ENCODE measurements at regions not wholly inside any gene's neighbourhood (a gene's known extent, or its start where the extent isn't known, plus 50 kb on each side); places are given as distances from the start of the nearest gene placed in this dataset.
A peak's percentile ranks its signal among the peaks of the same experiment; 100 is the strongest.
"Not testable (repeated sequence)": the region's sequence is repeated elsewhere in the genome, so short reads cannot be mapped to it uniquely, and the experiment has no call there.

GRCh38 chr4:53920116-53920515 is 144.3 kb downstream of the CHIC2 start:
- DNase-seq (ENCODE audit: low read depth): peak; percentile 25

DNA sequence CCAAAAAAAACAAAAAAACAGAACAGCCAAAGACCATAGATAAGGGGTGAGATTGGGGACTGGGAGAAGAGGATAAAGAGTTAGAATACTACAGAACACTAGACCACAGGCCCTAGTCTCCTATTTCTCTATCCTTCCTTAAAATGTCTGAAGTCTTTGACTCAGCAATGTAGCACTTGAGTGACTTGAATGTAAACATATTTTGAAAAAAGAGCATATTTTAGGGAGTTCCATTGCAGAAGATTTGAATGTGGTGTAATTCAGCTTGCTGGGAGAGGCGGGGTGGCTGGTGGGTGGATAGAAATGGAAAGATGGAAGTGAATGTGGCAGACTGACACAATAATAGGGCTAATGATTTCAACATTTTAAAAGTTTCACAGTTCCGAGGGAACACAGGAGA is 144.9 kb downstream of the CHIC2 start:
- DNase-seq (ENCODE audit: low read depth): peak; percentile 83

GRCh38 chr4:53917729-53918128 is 146.7 kb downstream of the CHIC2 start:
- peak; percentile 63 for DNase-seq (ENCODE audit: low read depth)

DNA sequence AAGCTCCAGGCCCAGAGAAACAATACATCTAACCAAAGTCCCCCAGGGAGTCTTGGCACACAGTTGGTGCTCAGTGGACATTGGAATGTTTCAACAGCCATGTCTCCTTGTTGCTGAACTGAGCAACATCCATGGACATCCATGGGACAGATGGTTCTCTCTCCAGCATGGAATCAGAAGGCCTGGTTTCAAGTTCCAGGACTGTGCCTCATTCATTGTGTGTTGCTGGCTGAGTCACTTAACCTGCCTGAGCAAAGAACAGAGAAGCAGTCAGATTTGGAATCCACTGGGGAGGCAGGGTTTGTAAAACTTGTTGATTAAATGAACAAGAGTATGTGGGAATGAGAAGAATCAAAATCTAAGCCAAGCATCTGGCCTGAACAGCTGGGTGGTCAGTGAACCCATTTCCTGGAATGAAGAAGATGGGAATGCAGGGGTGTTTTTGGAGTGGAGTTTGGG is 147.9 kb downstream of the CHIC2 start:
- DNase-seq (ENCODE audit: low read depth): peak; percentile 74

DNA sequence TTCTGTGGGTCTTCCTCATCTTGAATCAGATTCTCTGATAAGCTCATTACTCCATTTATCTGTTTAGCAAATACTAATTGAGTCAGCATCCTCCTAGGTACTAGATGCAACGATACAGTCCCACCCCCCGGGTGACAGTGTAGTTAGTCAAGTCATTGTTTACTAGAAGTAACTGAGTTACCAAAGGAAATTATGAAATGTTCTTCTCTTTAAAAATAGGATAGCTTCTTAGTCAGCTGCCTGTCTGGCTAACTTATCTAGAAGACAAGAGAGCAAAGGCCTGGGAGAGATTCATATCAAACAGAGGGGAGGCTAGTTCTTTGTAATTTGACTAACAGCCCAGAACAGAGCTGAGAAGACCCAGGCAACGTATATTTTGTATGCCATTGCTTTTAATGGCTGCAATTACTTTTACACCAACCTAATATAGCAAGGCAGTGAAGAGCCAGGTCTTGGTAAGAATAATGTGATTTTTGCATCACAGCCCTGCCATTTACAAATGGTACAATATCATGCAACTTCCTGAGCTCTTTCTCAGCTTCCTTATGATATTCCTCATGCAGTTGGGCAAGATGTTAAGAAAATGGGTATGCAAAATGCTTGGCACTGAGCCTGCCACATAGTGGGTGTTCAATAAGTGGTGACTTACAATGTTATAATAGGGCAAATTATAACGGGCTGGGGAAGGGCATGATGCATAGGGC is 149.9 kb downstream of the CHIC2 start:
- DNase-seq (ENCODE audit: low read depth): peak; percentile 95

GRCh38 chr4:53913771-53914170 is 150.6 kb downstream of the CHIC2 start:
- no peak for DNase-seq (ENCODE audit: low read depth)

DNA sequence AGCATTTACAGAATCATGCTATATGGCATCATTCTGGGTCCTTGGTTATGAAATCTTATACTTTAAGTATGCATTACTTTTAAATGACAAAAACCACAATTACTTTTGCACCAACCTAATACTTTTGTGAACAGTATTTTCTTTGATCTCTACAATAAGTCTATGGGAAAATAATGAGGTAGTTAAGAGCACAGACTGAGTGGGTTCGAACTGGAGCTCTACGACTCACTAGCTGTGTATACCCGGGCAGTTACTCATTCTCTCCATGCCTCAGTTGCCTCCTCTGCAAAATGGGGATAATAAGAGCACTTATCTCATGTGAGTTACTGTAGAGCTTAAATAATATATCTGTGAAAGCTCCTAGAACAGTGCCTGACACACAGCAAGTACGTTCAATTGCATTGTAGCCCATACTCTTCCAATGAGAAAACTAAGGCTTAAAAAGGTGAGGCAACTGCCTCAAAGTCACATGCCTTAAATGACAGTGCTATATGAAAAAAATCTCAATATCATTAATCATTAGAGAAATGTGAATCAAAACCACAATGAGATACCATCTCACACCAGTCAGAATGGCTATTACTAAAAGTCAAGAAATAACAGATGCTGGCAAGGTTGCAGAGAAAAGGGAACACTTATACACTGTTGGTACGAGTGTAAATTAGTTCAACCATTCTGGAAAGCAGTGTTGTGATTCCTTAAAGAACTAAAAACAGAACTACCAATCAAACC is 151.5 kb downstream of the CHIC2 start:
- no peak for DNase-seq (ENCODE audit: low read depth)

- peak; percentile 96 for DNase-seq (ENCODE audit: low read depth)
Observed at GRCh38 chr4:53908661-53909078, 155.7 kb downstream of the CHIC2 start.

DNA sequence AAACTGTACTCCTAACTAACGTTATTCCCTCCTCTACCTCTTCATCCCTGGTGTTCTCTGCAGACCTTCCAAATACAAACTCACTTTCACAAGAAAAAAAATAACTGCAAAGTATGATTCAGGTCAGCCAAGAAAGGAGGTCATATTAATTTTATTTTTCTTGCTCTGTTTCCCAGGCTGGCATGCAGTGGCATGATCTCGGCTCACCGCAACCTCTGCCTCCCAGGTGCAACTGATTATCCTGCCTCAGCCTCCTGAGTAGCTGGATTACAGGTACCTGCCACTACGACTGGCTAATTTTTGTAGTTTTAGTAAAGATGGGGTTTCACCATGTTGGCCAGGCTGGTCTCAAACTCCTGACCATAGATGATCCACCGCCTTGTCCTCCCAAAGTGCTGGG is 156.6 kb downstream of the CHIC2 start:
- DNase-seq (ENCODE audit: low read depth): no peak

- peak; percentile 21 for DNase-seq (ENCODE audit: low read depth)
Observed at GRCh38 chr4:53906606-53907190, 157.7 kb downstream of the CHIC2 start.

DNA sequence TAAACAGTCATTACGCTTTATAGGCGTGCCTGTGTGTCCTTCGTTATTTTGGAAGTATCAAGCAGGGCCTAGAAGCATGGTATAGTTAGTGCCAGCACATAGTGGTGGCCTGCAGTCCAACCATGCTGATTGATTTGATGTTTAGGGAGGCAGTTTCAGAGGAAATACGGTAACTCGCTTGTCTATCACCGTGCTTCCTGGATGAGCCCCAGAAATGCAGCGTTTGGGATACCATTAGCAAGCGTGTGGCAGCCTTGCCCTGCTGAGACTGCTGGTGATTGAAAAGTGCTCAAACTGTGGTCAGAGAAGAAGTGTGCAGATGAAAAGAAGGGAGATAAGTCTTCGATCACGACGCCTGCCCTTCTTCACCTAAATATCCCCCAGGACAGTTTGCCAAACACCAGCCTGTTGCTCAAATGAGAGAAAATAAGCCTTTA is 158.4 kb downstream of the CHIC2 start:
- peak; percentile 87 for DNase-seq (ENCODE audit: low read depth)

- DNase-seq (ENCODE audit: low read depth): peak; percentile 44
Observed at GRCh38 chr4:53905276-53905940, 159.0 kb downstream of the CHIC2 start.

DNA sequence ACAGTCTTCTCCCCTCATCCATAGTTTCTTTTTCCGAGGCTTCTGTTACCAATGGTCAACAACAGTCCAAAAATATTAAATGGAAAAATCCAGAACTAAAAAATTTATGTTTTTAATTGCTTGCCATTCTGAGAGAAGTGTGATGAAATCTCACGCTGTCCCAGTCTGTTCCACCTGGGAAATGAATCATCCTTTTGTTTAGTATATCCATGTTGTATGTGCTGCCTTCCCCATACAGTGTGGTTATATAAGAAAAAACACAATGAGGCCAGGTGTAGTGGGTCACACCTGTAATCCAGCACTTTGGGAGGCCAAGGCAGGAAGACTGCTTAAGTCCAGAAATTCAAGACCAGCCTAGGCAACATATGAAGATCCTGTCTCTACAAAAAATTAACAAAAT is 161.6 kb downstream of the CHIC2 start:
- DNase-seq (ENCODE audit: low read depth): peak; percentile 21

GRCh38 chr4:53900271-53900649 is 164.1 kb downstream of the CHIC2 start:
- DNase-seq (ENCODE audit: low read depth): no peak

DNA sequence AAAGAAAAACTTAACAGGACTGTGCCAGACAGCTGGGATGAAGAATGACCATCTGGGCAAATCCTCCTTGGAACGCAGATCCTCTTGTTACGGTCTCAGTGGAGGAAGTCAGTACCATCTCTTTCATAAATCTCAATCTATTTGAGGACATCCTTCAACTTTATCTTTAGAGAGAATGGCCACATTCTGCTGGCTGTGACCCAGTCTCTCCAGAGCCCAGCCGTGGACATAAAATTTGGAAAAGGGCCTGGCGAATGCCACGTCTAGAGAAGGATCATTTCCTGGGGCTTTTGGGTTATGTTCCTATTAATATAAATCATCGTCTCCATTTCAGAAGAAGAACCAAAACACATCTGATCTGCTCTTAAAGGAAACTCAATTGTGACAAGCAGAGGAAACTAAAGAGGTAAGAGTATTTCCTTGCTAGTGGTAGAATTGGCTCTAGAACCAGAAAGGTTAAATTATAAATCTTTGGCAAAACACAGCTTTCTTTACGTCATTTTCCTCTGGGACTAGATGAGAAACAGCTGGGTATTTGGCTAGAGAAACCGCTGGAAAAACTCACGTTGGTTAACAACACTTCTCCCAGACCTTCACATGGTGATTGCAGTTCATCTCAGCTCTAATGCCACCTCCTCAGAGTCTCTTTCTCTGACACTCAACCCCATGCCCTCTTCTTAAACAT is 164.7 kb downstream of the CHIC2 start:
- peak; percentile 46 for DNase-seq (ENCODE audit: low read depth)

GRCh38 chr4:53895137-53895536 is 169.3 kb downstream of the CHIC2 start:
- no peak for DNase-seq (ENCODE audit: low read depth)

GRCh38 chr4:53890461-53890860 is 173.9 kb downstream of the CHIC2 start:
- no peak for DNase-seq (ENCODE audit: low read depth)

- peak; percentile 31 for DNase-seq (ENCODE audit: low read depth)
Observed at GRCh38 chr4:53889326-53890055, 174.9 kb downstream of the CHIC2 start.

DNA sequence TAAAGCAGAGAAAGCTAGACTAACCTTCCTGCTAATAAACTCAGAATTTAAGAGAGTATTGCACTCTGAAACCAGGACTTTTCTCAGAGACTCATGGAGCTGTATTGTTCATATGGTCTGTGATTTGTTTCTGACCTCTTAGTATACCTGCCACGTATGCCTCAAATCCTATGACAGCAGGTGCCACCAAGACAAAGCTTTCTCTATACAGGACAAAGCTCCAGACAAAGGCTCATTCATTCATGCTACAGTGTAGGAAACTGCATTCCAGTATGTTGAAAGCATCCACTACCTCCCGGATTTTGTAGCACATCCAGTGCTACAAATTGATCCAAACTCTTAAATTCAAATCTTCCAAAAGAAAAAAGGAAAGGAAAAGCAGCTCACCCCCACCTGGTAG is 178.3 kb downstream of the CHIC2 start:
- no peak for DNase-seq (ENCODE audit: low read depth)

- no peak for DNase-seq (ENCODE audit: low read depth)
Observed at GRCh38 chr4:53885668-53886067, 178.7 kb downstream of the CHIC2 start.

DNA sequence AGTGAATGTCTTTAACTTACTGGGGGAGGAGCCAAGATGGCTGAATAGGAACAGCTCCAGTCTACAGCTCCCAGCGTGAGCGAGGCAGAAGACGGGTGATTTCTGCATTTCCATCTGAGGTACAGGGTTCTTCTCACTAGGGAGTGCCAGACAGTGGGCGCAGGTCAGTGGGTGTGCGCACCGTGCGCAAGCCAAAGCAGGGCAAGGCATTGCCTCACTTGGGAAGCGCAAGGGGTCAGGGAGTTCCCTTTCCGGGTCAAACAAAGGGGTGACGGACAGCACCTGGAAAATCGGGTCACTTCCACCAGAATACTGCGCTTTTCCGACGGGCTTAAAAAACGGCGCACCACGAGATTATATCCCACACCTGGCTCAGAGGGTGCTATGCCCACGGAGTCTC is 187.3 kb downstream of the CHIC2 start:
- not testable (repeated sequence) for DNase-seq (ENCODE audit: low read depth)
